K562 (cell line): ENCODE measurements at regions not wholly inside any gene's neighbourhood (a gene's known extent, or its start where the extent isn't known, plus 50 kb on each side); places are given as distances from the start of the nearest gene placed in this dataset.

Experiments used
- BHLHE40 ChIP-seq: IDR thresholded peaks from 2 replicates; pipeline ENCODE4 v1.6.1; 2011; ENCODE audit warnings: low read length, improper control_type of control experiment
- LCOR ChIP-seq: sonication (generic); formaldehyde crosslinking; IDR thresholded peaks from 2 replicates; pipeline ENCODE4 v1.8.0; 2022; ENCODE audit warnings: mild to moderate bottlenecking, missing genetic modification reagents
- SRSF1 ChIP-seq: fragments of 200-400 bp; formaldehyde crosslinking; IDR thresholded peaks from 2 replicates; pipeline ENCODE4 v1.6.1; 2017; ENCODE audit warnings: mild to moderate bottlenecking, low read depth, low read length, moderate library complexity
- STAT6 ChIP-seq: sonication (generic); formaldehyde crosslinking; IDR thresholded peaks from 2 replicates; pipeline ENCODE4 v1.8.1; 2023; ENCODE audit warnings: mild to moderate bottlenecking, missing genetic modification reagents
- ZNF224 ChIP-seq: sonication (generic); formaldehyde crosslinking; IDR thresholded peaks from 2 replicates; pipeline ENCODE4 v1.8.0; 2022; ENCODE audit warnings: mild to moderate bottlenecking, missing genetic modification reagents
- ZNF239 ChIP-seq: fragments of 250-450 bp; sonication (Bioruptor Pico); IDR thresholded peaks from 2 replicates; pipeline ENCODE4 v1.4.0; 2020; ENCODE audit warnings: mild to moderate bottlenecking

GRCh38 chr18:24741321-24741720 is 280.9 kb downstream of the HRH4 start:
- TF ChIP-seq ZNF224 = no peak
- TF ChIP-seq ZNF239 (CRISPR knock-in tag) = no peak
- no peak for TF ChIP-seq BHLHE40
- no peak for TF ChIP-seq STAT6 (CRISPR knock-in tag)
- TF ChIP-seq LCOR (CRISPR knock-in tag) = no peak
- no peak for TF ChIP-seq SRSF1
